KG1 (cell line): ENCODE measurements at regions not wholly inside any gene's neighbourhood (a gene's known extent, or its start where the extent isn't known, plus 50 kb on each side); places are given as distances from the start of the nearest gene placed in this dataset.

ENCODE experiments used
- DNase-seq: peaks from one replicate; lab custom pipeline; 2025; lab: John Stamatoyannopoulos, UW

DNA sequence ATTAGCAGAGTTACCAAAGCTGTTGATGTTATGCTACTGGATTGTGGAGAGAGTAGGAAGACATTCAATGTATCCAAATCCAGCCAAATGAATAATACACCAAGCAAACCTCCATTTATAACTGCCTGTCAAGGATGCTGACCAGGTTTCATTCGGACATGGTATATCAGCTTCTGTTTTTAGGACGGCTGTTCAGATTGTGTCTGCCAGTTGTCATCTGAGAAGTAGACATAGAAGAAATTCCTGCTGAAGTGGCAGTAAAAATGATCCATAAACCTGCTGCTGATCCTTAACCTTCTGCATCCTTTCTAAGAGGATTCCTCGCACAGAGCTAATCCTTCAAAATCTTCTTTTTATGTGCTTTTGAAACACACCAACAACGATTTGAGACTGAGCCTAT, 663.6 kb upstream of the PLXNA2 start:
- no peak for DNase-seq

GRCh38 chr1:208909011-208909984, 665.1 kb upstream of the PLXNA2 start:
- no peak for DNase-seq

GRCh38 chr1:208910161-208910560, 666.0 kb upstream of the PLXNA2 start:
- DNase-seq, result no peak

DNA sequence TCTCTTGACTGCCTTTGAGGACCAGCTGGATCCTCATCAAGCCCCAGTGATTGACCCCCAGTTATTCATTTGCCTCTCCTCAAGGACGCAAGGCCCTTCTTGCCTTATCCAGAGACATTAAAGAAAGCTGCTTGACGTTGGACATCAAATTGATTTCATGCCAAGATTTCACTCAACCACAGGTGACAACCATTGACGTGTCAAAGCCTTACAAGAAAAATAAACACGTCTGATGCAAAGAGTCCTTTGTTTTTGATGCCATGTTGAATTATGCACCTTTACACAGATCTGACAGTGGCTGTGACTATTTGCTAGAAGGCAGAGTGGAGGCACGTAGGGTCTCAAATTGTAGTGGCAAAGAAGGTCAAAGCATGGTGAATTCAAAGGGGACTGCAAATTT, 666.2 kb upstream of the CAMK1G start:
- DNase-seq, result no peak

GRCh38 chr1:208917723-208918122, 665.8 kb upstream of the CAMK1G start:
- DNase-seq, result no peak

DNA sequence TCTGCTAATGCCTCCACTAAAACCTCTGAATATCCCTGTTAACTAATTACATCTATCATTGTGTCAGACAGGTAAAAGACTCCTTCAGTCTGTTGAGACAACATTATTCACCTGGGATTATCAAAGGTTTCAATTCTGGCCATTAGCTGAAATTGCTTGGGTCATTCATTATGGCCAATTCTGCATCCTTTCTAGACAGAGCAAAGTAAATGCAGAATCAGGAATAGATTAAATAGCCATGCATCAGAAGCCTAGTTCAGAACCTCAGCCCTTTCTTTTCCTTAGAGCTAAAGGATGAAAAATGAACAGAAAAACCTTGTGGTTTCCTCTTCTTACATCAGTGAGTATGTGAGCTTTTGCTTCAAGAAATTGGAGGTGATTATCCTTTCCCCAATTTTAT, 665.4 kb upstream of the CAMK1G start:
- DNase-seq, result no peak

DNA sequence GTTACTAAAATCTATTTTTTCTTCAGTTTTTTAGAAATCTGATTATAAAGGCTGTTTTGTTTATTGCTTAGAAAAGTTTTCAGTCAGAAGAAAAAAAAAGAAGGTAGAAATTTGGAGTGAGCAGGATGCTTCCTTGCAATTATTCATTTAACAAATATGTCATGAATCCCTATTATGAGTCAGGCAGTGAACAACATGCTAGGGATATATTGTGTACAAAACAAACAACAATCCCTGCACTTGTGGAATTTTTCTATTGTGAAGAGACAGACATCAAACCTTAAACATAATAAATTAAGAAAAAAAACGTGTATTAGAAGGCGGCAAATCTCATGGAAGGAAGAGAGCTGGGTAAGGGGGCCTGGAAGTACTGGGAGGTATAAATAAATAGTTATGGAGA, 664.1 kb upstream of the CAMK1G start:
- DNase-seq, result no peak

GRCh38 chr1:208921259-208921658, 662.3 kb upstream of the CAMK1G start:
- no peak for DNase-seq

DNA sequence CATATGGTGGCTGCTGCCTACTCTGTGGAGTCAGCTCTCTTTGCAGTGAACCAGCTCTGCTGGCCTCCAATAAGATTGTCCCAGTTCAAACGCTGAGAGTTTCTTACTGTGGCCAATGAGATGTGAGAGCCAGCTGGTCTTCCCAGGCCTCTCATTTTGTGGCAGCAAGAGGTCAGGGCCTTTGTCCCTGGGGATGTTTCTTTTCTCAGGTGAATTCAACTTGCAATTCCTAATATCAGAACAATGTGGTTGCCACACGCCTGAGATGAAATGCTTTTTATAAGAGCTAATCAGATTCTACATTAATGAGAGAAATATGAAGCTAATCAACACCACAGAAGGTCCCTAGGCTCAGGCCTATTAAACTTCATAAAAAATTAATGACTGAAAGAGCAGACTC, 660.1 kb upstream of the CAMK1G start:
- DNase-seq, result no peak

DNA sequence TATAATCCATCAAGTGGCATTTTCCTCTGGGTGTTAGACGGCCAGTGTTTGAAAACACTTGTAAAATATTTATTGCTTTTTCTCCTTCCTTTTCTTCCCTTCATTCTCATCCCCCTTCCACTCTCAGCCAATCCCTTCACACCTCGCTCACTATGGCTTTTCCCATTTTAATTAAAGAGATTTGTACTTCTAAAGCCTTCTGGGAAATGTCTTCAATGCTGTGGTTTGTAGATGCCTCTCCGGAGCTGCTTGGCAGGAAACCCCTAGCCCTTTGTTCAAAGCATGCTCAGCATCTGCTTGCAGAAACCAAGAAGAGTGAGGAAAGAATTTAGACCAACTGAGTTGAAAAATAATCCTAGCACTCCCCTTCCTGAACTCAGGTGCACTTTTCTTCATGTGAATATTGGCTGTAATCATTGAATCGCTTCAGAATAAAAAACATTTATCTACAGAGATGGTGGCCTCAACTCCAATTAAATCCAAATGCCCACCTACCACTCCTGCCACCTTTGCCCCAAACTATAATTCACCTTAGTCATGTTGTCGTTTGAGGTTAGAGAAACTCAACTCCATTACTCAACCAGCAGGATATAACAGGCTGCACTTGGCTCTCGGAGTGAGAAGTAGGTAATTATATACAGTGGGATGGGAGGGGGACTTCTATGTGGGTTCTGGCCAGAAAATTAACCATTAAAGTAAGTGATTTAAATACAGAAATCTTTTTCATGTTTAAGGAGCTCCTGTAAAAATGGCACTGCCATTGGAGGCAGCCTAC, 659.4 kb upstream of the CAMK1G start:
- DNase-seq, result no peak

DNA sequence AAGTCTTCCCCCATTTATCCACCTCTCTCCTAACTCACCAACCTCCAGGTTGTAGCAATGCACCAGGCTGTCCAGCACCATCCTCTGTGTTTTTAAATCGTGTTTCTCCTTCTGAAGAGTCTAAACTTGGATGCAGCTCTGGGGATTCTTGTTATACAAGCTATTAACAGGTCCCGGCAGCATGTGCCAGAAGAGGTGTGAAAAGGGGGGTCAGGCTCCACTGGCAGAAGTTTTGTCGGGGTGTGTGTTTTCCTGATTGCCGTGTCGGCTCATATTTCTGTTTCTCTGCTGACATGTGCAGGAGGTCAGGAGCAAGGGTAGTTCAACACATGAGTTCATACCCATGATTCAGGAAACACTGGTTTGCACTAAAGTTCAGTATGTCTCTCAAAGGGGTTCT, 658.6 kb upstream of the CAMK1G start:
- no peak for DNase-seq

GRCh38 chr1:208928349-208929010, 655.0 kb upstream of the CAMK1G start:
- DNase-seq, result no peak

DNA sequence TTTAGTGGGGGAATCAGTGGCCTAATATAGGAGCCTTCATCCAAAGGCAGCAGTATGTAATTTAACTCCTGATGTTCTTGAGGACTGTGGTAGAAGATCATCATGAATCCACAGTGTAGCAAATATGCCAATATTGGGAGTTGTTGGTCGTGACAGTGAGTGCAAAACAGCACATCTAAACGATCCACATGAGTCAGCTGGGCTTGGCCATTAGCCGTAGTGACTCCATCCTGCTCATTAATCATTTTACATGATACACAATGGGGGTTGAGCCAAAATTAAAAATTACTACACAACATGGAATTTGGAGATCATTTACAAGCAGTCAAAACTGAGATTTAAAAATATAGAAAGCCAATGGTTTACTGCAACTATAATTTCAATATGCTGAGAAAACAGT, 653.9 kb upstream of the CAMK1G start:
- DNase-seq, result no peak

- DNase-seq, result no peak
These were observed 651.6 kb upstream of the CAMK1G start for GRCh38 chr1:208931936-208932335.

- no peak for DNase-seq
These were observed 649.5 kb upstream of the CAMK1G start for GRCh38 chr1:208933984-208934525.

DNA sequence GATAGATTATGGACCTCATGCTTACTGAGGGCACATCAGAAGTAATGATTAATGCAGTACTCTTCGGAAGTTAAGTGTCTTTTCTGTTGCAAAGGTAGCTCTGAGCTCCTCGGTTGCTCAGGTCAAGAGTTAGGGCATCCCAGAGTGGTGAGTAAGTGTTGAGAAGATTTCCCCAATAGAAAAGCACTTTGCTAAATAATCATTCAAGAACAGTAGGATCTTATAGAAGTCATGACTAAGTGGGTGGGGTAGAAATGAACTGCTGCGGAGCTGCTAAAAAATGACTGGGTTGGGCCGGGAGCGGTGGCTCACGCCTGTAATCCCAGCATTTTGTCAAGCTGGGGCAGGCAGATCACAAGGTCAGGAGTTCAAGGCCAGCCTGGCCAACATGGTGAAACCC, 648.6 kb upstream of the CAMK1G start:
- no peak for DNase-seq

DNA sequence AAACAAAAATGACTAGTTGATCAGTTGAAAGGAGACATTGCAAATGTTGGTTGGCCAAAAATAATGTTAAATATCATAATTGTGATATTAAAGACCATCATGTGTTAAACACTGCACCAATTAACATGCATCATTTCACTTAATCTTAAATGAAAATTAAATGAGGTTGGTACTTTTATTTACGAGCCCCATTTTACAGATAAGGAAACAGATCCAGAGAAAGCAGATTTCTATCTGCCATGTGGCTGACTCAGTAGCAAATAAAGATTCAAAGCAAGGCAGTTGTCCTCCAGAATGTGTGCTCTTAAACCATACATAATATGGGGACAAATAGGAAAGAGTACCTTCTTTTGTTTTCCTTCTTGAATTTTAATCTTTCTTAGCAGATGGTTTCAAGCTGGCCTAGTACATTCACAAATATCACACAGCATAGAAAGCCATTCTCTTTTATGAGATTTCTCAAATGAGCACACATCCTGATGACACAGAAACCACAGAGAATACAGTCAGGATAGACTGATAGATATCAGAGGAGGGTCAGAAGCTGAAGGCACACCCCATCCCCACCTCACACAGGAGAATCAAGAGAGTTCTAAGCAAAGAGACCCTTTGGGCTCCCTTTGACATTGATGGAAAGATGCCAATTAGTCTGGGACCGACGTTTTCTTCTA, 647.9 kb upstream of the CAMK1G start:
- DNase-seq, result no peak

DNA sequence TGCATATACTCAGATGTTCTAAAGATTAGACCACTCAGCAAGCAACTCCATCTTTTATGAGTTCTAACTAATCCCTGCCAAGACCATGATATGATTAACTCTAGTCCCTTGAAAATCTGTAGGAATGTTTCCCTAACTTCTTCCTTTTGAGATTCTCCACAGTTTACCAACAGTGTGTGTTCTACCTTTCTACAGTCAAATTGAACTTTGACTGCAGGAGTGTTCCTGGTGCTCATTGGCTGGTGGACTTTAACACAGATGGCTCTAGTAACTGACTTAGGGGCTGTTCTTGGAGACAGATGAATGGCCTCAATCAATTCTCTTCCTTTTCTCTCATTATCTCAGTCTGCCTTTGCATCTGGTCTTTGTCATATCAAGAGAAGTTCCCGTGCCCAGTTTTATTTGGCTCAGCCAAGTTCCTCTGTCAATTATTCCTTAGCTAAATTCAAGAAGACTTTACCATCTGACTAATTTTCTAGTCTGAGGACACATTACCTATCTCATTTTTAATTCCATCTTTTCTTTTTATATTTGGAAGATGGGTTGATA, 643.9 kb upstream of the CAMK1G start:
- no peak for DNase-seq

DNA sequence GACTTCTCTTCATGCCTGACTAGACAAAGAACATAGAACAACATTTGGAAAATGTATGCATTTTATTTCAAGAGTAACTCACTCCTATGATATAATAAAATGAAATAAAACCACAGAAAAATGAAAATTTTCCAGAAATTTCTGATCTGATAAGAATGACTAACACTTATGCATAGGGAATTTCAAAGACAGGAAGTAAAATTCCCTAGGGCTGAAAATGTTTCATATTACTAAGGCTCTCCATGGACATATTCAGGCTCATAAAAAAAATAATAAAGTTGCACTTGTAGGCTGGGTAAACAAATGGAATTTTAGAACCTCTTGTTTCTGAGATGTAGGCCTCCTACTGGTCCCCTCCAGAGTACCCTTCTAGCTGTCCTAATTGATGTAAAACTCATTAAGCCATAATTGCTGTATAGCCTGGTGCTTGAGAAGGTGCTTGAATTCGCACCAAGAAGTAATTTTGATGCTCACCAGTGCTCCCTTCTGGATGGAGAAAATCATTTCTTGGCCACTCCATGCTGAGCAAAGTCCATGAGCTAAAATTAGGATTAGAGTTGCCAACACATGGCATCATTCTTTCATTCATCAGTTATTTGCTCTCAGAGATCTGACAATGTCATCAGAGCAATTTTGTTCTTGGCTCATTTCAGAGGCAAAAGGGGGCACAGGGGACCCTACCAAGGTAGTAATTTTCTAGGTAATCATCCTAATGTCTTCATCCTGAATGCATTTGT, 641.0 kb upstream of the CAMK1G start:
- no peak for DNase-seq

DNA sequence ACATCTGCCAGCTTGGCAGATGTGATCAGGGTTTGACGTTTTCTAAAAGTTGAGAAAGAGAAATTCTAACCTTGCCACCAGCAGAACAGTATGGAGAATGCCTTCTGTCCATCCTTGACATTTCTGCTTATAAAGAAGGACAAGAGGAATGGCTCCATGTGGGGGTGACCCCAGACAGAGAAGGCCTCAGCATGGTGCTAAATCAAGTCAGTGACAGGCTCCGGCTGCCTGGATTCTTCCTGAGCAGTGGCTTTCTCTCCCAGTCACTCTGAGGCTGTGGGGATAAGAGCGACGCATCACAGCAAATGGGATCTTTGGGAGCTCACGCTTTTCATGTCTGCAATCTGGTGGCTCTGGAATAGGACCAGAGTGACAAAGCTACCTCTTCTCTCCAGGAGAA, 640.2 kb upstream of the CAMK1G start:
- DNase-seq, result no peak

DNA sequence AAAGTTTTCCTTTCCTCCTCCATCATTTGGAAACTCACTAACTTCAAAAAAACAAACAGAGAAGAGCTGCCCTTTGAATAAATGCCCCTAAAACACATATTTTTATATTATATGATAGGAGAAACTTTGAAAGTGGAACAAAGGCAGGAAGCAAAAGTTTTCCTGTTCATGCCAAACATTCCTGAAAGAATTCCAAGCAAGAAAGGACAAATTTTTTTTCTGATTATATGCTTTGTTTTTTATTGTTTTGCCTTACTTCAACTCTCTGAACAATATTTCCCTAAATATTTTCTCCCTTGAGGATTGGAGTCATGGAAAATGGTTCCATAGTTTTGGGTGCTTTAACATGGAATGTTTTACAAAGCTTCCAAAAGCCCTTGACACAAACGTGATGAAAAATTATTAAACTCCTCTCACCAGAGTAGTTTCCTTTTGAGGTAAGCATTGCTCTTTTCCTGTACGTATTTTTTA, 638.5 kb upstream of the CAMK1G start:
- no peak for DNase-seq
